Stomach smooth muscle (tissue), 2 donors: ENCODE measurements at regions not wholly inside any gene's neighbourhood (a gene's known extent, or its start where the extent isn't known, plus 50 kb on each side); places are given as distances from the start of the nearest gene placed in this dataset.
"Not testable (repeated sequence)": the region's sequence is repeated elsewhere in the genome, so short reads cannot be mapped to it uniquely, and the experiment has no call there.

Experiments
- H3K27ac ChIP-seq: one replicate; pipeline ENCODE4 v1.7.0; 2013; ENCODE audit warnings: mild to moderate bottlenecking, low read length, inconsistent platforms
- H3K27me3 ChIP-seq, 2 donors: one replicate each; pipeline ENCODE4 v1.7.0; 2013; ENCODE audit warnings: low read length in 2 of 2; ENCODE audit not compliant: insufficient read depth in 2 of 2, control insufficient read depth in 1 of 2
- H3K36me3 ChIP-seq, 2 donors: one replicate each; pipeline ENCODE4 v1.7.0; 2013; ENCODE audit warnings: low read length in 2 of 2; ENCODE audit not compliant: control insufficient read depth in 2 of 2, insufficient read depth in 2 of 2
- H3K4me1 ChIP-seq: one replicate; pipeline ENCODE4 v1.7.0; 2013; ENCODE audit warnings: low read length; ENCODE audit not compliant: control insufficient read depth, insufficient read depth
- H3K4me3 ChIP-seq, 2 donors: one replicate each; pipeline ENCODE4 v1.7.0; 2013; ENCODE audit warnings: low read length in 2 of 2
- H3K9ac ChIP-seq, 2 donors: one replicate each; pipeline ENCODE4 v1.7.0; 2013; ENCODE audit warnings: low read length in 2 of 2, mild to moderate bottlenecking in 1 of 2
- H3K9me3 ChIP-seq, 2 donors: one replicate each; pipeline ENCODE4 v1.7.0; 2013; ENCODE audit warnings: low read length in 2 of 2; ENCODE audit not compliant: control insufficient read depth in 2 of 2
- donor health status: healthy.
- donor health status: Pancreatic carcinoma.

DNA sequence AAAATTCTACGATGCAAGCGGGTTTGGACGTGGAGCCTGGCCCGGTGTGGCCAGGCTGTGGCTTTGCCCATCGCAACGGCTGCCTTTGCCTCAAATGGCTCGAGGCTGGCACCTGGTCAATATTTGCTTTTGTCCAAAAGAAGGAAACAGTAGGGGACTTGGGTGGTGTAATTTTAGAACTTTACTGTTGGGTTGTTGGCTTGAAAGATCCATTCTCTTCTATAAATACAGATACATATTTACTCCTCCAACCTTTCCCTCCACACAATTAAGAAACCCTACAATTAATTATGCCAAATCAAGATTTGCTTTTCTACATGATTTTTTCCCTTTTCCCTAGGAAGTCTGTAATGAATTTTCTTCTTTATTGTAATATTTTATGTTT lies 249.0 kb upstream of the PLGLB2 start:
- H3K4me3 ChIP-seq, H3K27me3 ChIP-seq, H3K27ac ChIP-seq, H3K9ac ChIP-seq, H3K4me1 ChIP-seq, H3K9me3 ChIP-seq, H3K36me3 ChIP-seq: not testable (repeated sequence)

DNA sequence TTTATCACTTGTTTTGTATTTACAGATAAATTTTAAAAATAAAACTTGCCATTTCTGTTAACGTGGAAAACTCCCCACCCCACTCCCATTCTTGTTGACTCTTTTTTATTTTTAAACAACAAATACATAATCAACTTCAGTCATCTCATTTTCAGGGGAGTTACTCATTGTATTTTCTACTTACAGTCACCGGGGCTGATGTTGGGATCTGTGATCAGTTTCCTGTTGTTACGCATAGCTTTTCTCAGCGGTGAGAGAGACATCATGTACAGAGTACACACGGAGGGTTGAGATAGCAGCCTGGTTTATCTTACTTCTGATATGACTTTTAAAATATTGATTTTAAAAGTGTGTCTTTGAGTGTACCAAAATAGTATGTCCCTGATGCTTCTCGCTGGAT lies 248.0 kb upstream of the PLGLB2 start:
- H3K9ac ChIP-seq, H3K27me3 ChIP-seq, H3K36me3 ChIP-seq, H3K27ac ChIP-seq, H3K4me3 ChIP-seq, H3K9me3 ChIP-seq, H3K4me1 ChIP-seq: not testable (repeated sequence)

DNA sequence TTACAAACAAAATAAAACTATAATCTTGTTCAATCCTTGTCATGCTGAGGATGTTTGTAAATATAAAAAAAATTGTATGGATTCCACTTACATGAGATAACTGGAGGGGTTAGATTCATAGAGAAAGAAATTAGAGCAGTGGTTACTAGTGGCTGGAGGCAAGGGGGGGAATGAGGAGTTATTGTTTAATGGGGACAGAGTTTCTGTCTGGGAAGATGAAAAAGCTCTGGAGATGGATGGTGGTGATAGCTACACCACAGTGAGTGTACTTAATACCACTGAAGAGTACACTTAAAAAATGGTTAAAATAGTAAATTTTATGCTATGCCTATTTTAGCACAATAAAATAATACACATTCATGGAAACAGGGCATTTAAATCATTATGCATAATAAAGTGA lies 247.5 kb upstream of the PLGLB2 start:
- not testable (repeated sequence) for H3K27ac ChIP-seq, H3K27me3 ChIP-seq, H3K9ac ChIP-seq, H3K4me1 ChIP-seq, H3K9me3 ChIP-seq, H3K36me3 ChIP-seq, H3K4me3 ChIP-seq

DNA sequence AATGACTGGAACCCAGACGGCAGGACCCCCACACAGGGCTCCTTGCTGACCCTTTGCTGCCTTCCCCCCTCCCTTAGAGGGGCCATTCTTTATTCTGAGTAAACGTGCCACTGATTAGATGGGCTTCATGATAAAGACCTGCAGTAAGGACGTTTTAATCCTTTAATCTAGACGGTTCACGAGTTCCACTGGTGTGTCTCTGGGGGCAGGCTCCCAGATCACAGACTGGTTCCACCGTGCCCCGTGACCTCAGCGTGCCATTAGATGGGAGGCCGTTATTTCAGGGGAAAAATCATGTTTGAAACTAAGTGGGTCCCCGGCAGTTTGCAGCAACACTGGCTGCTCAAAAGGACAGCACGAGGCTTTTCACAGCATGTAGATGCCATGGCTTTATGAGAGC lies 246.9 kb upstream of the PLGLB2 start:
- H3K9ac ChIP-seq, H3K27me3 ChIP-seq, H3K9me3 ChIP-seq, H3K4me3 ChIP-seq, H3K4me1 ChIP-seq, H3K27ac ChIP-seq, H3K36me3 ChIP-seq: not testable (repeated sequence)

DNA sequence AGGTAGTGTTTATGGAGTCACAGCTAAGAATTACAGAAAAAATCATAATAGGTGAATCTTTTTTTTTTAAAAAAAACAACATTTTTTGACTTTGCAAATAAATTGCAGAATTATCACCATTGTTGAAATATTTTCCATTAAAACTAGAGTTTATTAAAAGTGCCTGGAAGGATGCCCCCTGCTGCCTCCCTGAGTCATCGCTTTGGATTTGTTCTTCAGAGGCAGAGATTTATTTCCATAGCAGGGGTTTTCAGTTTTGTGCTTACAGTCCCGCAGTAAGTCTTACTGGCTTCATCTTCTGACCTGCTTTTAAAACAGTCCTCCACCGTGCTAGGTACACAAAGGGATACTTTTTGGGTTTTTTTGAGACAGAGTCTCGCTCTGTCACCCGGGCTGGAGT lies 244.9 kb upstream of the PLGLB2 start:
- not testable (repeated sequence) for H3K27ac ChIP-seq, H3K9me3 ChIP-seq, H3K9ac ChIP-seq, H3K4me1 ChIP-seq, H3K27me3 ChIP-seq, H3K36me3 ChIP-seq, H3K4me3 ChIP-seq

DNA sequence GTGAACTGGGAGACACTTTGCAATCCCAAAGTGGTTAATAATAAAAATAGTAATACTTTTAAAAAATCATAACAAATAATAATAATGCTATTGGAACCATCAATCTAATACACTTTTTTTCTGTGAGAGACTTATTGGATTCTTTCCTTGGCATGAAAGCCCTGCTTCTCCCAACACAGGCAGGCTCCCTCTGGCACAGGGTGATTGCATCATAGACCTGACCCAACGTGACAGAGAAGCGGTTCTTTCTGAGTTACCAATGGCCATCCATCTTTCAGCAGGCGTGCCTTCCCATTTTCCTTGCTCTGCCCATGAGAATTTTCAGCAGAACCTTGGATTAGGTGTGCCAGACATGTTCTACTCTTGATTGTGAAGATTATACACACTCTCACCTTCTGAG lies 242.6 kb upstream of the PLGLB2 start:
- H3K9ac ChIP-seq, H3K36me3 ChIP-seq, H3K27me3 ChIP-seq, H3K9me3 ChIP-seq, H3K27ac ChIP-seq, H3K4me1 ChIP-seq, H3K4me3 ChIP-seq: not testable (repeated sequence)

DNA sequence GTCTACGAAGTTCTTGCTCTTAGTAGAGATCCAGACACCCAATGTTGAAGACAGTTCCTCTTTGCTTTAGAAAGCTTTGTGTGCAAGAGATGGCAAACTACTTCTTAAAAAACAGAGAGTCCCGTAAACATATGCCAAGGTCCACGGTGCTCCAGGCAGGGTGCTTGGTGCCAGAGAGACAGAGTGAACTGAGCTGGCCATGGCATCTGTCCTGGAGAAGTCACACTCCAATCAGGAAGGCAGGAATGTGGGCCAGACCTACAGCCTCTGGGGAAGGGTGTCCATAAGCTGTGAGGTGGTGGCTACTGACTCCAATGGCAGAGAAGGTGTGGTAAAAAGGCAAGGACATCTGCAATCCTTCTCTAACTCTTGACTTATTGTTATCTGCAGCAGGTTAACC lies 242.0 kb upstream of the PLGLB2 start:
- not testable (repeated sequence) for H3K27ac ChIP-seq, H3K4me1 ChIP-seq, H3K9me3 ChIP-seq, H3K36me3 ChIP-seq, H3K4me3 ChIP-seq, H3K9ac ChIP-seq, H3K27me3 ChIP-seq

DNA sequence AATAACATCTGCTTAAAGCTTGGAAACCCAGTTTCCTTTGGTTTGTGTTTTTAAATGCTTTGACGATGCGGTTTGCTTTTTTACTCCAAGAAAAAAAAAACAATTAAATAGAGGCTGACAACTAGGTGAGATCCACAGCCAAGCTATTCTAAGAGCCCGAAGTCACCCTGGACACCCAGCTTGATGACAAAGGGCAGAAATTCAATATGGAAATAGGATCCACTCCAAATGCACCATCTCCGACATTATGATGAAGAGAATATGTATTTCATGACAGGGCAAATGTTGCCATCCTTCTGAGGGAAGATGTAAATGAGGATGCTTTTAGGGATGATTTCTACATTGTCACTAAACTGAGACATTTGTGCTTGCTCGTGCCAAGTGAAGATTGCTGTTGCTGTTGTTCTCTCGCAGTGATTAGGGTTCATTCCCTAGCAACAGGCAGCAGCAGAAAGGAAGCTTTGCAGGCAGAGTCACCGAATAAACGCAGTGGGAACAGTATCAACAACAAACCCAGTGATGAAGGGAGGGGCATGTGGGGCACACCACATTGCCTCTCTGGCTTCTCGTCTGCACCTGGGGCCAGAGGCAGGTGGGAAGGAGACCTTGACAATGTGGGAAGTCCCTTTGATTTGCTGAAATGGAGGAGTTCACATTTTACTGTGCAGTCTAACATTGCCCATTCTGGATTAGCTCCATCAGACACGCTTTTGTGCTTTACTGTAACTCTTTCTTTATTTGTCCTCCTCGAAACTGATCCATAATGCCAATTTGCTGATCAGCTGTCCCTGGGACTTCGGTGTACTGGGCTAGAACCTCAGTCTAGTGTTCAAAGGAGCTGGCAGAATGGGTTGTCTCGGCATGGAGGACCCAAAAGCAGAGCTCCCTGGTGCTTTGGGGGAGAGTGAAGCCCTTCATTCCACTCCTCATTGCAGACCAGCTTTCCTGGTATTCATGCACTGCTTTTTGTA lies 240.2 kb upstream of the PLGLB2 start:
- H3K27ac ChIP-seq, result not testable (repeated sequence)

DNA sequence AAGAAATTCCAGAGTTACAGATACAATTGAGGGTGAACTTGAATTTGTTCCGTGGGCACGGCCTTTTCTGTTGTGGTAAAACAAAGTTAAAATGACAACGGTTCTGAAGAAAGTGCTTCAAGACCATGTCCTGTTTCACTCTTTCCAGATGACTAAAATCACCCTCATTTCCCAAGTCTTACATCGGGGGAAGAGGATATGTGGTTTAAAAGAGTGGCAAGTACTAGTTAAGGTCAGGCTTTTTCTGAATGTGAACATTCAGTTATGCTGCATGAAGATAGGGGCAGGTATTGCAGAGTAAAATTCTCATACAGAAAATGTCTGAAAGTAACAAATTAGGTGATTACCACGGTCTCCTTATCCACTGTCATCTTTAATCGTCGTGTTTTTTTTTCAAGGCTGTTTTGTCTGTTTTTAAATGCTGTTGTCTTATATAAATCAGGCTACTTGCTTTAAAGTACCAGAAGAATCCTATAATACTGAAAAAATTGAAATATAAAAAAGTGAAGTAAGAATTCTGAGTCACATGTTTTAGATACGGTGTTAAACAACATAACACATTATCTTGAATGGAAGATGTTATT lies 236.6 kb upstream of the PLGLB2 start:
- not testable (repeated sequence) for H3K4me3 ChIP-seq, H3K36me3 ChIP-seq, H3K4me1 ChIP-seq, H3K27ac ChIP-seq, H3K9me3 ChIP-seq, H3K9ac ChIP-seq, H3K27me3 ChIP-seq

More for the DNA sequence above, 240.2 kb upstream of the PLGLB2 start:
- H3K9ac ChIP-seq, H3K36me3 ChIP-seq, H3K4me1 ChIP-seq, H3K27me3 ChIP-seq, H3K4me3 ChIP-seq, H3K9me3 ChIP-seq: not testable (repeated sequence)

DNA sequence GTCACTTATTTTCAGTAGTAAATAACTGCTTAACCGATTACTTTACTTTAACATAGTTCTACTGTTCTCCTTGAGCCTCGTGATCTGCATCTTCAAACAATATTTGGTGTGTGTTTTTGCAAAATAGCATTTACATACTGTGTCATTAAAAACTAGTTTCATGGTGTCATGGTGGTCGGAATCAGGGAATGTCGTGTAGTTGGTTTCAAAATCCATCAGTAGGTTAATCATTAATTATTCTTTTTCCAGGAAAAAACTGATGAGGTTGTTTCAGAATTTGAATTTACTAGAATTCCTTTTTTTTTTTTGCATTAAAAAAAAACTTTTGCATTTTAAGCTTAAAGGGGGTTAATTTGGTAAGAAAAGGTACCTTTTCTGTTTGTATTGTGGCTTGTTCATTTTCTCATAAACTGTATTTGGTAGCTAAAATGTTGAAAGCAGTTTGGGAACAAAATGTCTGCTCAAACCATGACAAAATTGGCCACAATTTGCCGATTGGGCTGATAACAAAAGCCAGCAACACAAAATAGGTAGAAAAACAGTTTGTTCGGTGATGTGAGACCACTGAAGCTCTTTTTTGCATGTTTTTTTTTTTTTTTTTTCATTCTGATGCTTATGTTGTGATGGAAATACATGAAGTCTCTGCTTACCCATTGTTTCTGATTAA lies 234.9 kb upstream of the PLGLB2 start:
- H3K9me3 ChIP-seq, H3K9ac ChIP-seq, H3K36me3 ChIP-seq, H3K4me1 ChIP-seq, H3K4me3 ChIP-seq, H3K27me3 ChIP-seq, H3K27ac ChIP-seq: not testable (repeated sequence)

DNA sequence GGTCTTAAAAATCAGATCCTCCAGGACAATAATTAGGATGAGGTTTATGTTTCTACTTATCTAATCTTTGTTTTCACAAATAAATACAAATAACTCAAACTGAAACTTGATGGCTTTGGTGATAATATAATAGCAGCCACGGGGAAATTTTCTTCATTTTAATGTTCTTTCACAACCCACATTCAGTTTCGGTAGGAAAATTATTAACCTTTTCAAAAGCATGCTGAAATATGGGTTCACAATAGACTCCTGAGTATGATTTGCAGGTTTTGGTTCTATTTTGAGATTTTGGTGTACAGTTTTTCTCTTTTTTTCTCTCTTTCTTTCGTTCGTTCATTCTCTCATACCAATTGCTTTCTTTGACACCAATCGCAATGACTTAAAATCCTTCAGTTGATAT lies 233.9 kb upstream of the PLGLB2 start:
- not testable (repeated sequence) for H3K27ac ChIP-seq, H3K4me1 ChIP-seq, H3K9ac ChIP-seq, H3K36me3 ChIP-seq, H3K27me3 ChIP-seq, H3K9me3 ChIP-seq, H3K4me3 ChIP-seq
